ENCODE measurements at regions not wholly inside any gene's neighbourhood (a gene's known extent, or its start where the extent isn't known, plus 50 kb on each side); places are given as distances from the start of the nearest gene placed in this dataset.
"Not testable (repeated sequence)": the region's sequence is repeated elsewhere in the genome, so short reads cannot be mapped to it uniquely, and the experiment has no call there.

DNA sequence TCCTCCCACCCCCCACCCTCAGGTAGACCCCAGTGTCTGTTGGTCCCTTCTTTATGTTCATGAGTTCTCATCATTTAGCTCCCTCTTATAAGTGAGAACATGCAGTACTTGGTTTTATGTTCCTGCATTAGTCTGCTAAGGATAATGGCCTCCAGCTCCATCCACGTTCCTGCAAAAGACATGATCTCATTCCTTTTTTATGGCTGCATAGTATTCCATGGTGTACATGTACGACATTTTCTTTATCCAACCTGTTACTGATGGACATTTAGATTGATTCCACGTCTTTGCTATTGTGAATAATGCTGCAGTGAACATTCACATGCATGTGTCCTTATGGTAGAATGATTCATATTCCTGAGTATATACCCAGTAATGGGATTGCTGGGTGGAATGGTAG is 87.6 kb upstream of the TBL1X start:
- TF ChIP-seq ZNF146 (tag by site-specific recombination; IDR thresholded peaks at IDR 0.05), result 0 out of 2 replicates have a peak, but pooled peaks have one; percentile 24
- CTCF ChIA-PET, result interaction anchor here (0.6 kb wide), 1 partner anchor 101 kb away, joined by 4 read pairs; no protein-coding TSS in a partner anchor
- H3K4me1 ChIP-seq (ENCODE audit: control insufficient read depth, insufficient read depth, low read length); H3K4me3 ChIP-seq (ENCODE audit: low read depth, low read length); H3K27ac ChIP-seq (ENCODE audit: extremely low read depth, low read depth, low read length); H3K36me3 ChIP-seq (ENCODE audit: control insufficient read depth in 2 of 2, insufficient read depth in 1 of 2, low read length in 2 of 2); POLR2A ChIA-PET; H3K9me3 ChIP-seq (ENCODE audit: control insufficient read depth, insufficient read depth, low read depth, low read length): not testable (repeated sequence)

DNA sequence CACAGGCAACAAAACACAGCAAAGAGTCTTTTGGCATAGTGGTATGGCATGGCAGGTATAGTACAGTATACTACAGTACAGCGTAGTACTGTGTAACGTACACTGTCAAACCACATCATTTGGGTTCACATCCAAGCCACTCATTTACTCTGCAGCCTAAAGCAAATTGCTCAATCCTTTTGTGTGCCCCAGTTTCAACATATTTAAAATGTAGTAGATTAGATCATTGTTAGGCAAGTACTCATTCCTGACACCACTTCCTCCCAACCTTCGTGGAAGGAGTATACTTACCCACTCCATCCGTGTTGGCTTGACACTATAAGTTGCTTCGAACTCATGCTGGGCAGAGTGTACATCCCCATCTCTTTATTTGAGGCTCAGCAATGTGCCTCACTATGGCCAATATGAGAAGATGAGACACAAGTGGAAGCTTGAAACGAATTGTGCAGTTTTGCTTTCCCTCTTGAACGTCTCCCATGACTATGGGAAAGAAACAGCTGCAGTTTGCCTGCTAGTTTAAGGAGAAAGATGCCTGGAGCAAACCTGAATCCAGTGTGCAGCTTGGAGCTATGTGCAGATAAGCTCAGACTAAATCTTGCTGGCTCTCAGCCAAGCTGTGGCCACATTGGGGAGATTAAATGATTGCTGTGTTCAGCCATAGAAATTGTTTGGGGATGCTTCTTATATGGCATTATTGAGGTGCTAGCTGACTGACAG is 85.7 kb upstream of the TBL1X start:
- CTCF ChIA-PET, result no interaction called here
- TF ChIP-seq ZNF623 (tag by site-specific recombination; IDR thresholded peaks at IDR 0.05), result no peak
- TF ChIP-seq ZNF239 (tag by site-specific recombination; IDR thresholded peaks at IDR 0.05), result no peak
- no peak for TF ChIP-seq ZEB2 (tag by site-specific recombination; IDR thresholded peaks at IDR 0.05)
- TF ChIP-seq BCL11A (tag by site-specific recombination; IDR thresholded peaks at IDR 0.05; ENCODE audit: low read depth), result no peak
- TF ChIP-seq SP3 (tag by site-specific recombination; IDR thresholded peaks at IDR 0.05), result no peak
- no peak for TF ChIP-seq SCRT2 (tag by site-specific recombination; IDR thresholded peaks at IDR 0.05)
- TF ChIP-seq ZNF335 (tag by site-specific recombination; conservative IDR thresholded peaks at IDR 0.05), result no peak
- TF ChIP-seq ZNF747 (tag by site-specific recombination; IDR thresholded peaks at IDR 0.05), result no peak
- TF ChIP-seq ZNF645 (tag by site-specific recombination; IDR thresholded peaks at IDR 0.05), result no peak
- no peak for TF ChIP-seq ZNF768 (tag by site-specific recombination; IDR thresholded peaks at IDR 0.05)
- TF ChIP-seq, protein P1, sequence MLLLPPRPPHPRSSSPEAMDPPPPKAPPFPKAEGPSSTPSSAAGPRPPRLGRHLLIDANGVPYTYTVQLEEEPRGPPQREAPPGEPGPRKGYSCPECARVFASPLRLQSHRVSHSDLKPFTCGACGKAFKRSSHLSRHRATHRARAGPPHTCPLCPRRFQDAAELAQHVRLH (tag by site-specific recombination; IDR thresholded peaks at IDR 0.05), result no peak
- no peak for TF ChIP-seq ZNF366 (tag by site-specific recombination; conservative IDR thresholded peaks at IDR 0.05)
- no peak for TF ChIP-seq KLF17 (tag by site-specific recombination; IDR thresholded peaks at IDR 0.05)
- TF ChIP-seq SP7 (tag by site-specific recombination; IDR thresholded peaks at IDR 0.05), result no peak
- Histone ChIP-seq H3K4me3 (ENCODE audit: low read depth, low read length) (no peak overlapping the region), H3K27ac (ENCODE audit: extremely low read depth, low read depth, low read length) (no peak overlapping the region), H3K4me1 (ENCODE audit: control insufficient read depth, insufficient read depth, low read length) (no peaks in the 10 kb centered on the region), H3K36me3 (ENCODE audit: control insufficient read depth in 2 of 2, insufficient read depth in 1 of 2, low read length in 2 of 2) (no peaks in the 10 kb centered on the region), H3K9me3 (ENCODE audit: control insufficient read depth, insufficient read depth, low read depth, low read length) (no peaks in the 10 kb centered on the region)
- POLR2A ChIA-PET, result no interaction called here

- Histone ChIP-seq H3K27ac (ENCODE audit: extremely low read depth, low read depth, low read length) (no peak overlapping the region), H3K4me3 (ENCODE audit: low read depth, low read length) (no peak overlapping the region), H3K4me1 (ENCODE audit: control insufficient read depth, insufficient read depth, low read length) (no peaks in the 10 kb centered on the region), H3K36me3 (ENCODE audit: control insufficient read depth in 2 of 2, insufficient read depth in 1 of 2, low read length in 2 of 2) (no peaks in the 10 kb centered on the region), H3K9me3 (ENCODE audit: control insufficient read depth, insufficient read depth, low read depth, low read length) (no peaks in the 10 kb centered on the region)
- ChIA-PET POLR2A (no interaction called here), CTCF (no interaction called here)
- TF ChIP-seq ZNF394 (tag by site-specific recombination; IDR thresholded peaks at IDR 0.05; ENCODE audit: borderline replicate concordance) (no peak), ZNF248 (tag by site-specific recombination; IDR thresholded peaks at IDR 0.05) (no peak), ZNF341 (tag by site-specific recombination; IDR thresholded peaks at IDR 0.05; ENCODE audit: low read depth) (no peak), ZSCAN16 (tag by site-specific recombination; IDR thresholded peaks at IDR 0.05) (no peak), TRIM28 (IDR thresholded peaks at IDR 0.05; ENCODE audit: borderline replicate concordance, low read length) (peak; percentile 36; the same call in 1 of the 2 replicates)
- TF ChIP-seq, protein P2, sequence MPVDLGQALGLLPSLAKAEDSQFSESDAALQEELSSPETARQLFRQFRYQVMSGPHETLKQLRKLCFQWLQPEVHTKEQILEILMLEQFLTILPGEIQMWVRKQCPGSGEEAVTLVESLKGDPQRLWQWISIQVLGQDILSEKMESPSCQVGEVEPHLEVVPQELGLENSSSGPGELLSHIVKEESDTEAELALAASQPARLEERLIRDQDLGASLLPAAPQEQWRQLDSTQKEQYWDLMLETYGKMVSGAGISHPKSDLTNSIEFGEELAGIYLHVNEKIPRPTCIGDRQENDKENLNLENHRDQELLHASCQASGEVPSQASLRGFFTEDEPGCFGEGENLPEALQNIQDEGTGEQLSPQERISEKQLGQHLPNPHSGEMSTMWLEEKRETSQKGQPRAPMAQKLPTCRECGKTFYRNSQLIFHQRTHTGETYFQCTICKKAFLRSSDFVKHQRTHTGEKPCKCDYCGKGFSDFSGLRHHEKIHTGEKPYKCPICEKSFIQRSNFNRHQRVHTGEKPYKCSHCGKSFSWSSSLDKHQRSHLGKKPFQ (tag by site-specific recombination; IDR thresholded peaks at IDR 0.05), result no peak
- TF ChIP-seq, protein P3, sequence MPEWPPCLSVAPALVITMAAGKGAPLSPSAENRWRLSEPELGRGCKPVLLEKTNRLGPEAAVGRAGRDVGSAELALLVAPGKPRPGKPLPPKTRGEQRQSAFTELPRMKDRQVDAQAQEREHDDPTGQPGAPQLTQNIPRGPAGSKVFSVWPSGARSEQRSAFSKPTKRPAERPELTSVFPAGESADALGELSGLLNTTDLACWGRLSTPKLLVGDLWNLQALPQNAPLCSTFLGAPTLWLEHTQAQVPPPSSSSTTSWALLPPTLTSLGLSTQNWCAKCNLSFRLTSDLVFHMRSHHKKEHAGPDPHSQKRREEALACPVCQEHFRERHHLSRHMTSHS (tag by site-specific recombination; IDR thresholded peaks at IDR 0.05), result no peak
- TF ChIP-seq, protein P4, sequence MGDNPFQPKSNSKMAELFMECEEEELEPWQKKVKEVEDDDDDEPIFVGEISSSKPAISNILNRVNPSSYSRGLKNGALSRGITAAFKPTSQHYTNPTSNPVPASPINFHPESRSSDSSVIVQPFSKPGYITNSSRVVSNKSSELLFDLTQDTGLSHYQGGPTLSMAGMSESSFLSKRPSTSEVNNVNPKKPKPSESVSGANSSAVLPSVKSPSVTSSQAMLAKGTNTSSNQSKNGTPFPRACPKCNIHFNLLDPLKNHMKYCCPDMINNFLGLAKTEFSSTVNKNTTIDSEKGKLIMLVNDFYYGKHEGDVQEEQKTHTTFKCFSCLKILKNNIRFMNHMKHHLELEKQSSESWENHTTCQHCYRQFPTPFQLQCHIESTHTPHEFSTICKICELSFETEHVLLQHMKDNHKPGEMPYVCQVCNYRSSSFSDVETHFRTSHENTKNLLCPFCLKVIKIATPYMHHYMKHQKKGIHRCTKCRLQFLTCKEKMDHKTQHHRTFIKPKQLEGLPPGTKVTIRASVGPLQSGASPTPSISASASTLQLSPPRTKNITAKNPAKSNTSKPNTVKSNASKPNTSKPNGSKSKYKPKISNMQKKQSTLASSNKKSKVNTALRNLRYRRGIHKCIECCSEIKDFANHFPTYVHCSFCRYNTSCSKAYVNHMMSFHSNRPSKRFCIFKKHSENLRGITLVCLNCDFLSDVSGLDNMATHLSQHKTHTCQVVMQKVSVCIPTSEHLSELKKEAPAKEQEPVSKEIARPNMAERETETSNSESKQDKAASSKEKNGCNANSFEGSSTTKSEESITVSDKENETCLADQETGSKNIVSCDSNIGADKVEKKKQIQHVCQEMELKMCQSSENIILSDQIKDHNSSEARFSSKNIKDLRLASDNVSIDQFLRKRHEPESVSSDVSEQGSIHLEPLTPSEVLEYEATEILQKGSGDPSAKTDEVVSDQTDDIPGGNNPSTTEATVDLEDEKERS (tag by site-specific recombination; IDR thresholded peaks at IDR 0.05), result no peak
Observed at GRCh38 chrX:9379697-9380551, 84.9 kb upstream of the TBL1X start.
